ENCODE measurements at regions not wholly inside any gene's neighbourhood (a gene's known extent, or its start where the extent isn't known, plus 50 kb on each side); places are given as distances from the start of the nearest gene placed in this dataset.

GRCh38 chr2:172259827-172260226 lies 157.1 kb upstream of the DLX2 start:
- intact Hi-C loops (cut with micrococcal nuclease; ENCODE audit: unreplicated experiment) = no loop called here
- no peaks in the 10 kb centered on the region for H3K9me3 ChIP-seq (ENCODE audit: low read length)
- no peaks in the 10 kb centered on the region for H3K79me2 ChIP-seq (ENCODE audit: insufficient read depth, low read depth, low read length)
- H3K4me2 ChIP-seq (ENCODE audit: low read length) = no peak overlapping the region
- CTCF ChIA-PET (ENCODE audit: unreplicated experiment) = no interaction called here
- H4K20me1 ChIP-seq (ENCODE audit: insufficient read depth, low read length) = no peaks in the 10 kb centered on the region
- H3K9me2 ChIP-seq (ENCODE audit: insufficient read depth, low read length) = no peaks in the 10 kb centered on the region
- H3K27ac ChIP-seq (ENCODE audit: low read depth, low read length, poor library complexity, severe bottlenecking) = no peak overlapping the region
- POLR2A ChIA-PET = interaction anchor here (0.7 kb wide), 1 partner anchor 85 kb away, joined by 3 read pairs; no protein-coding TSS in a partner anchor
- DNase-seq (ENCODE audit: low spot score) = no peak
- no peak for TF ChIP-seq CTCF (conservative IDR thresholded peaks at IDR 0.05; ENCODE audit: low read length)
- no peak for TF ChIP-seq EZH2phosphoT487 (IDR thresholded peaks at IDR 0.05; ENCODE audit: borderline replicate concordance, low read depth, low read length)
- no TSS peak for BruUV-seq (replicated peaks)
- H3K36me3 ChIP-seq (ENCODE audit: insufficient read depth, low read length) = no peaks in the 10 kb centered on the region
- no peak overlapping the region for H2AFZ ChIP-seq (ENCODE audit: low read length)
- H3K4me3 ChIP-seq (ENCODE audit: low read depth, low read length, poor library complexity, severe bottlenecking) = no peak overlapping the region
- no peaks in the 10 kb centered on the region for H3K4me1 ChIP-seq (ENCODE audit: insufficient read depth, low read length, poor library complexity, severe bottlenecking)

- Histone ChIP-seq H3K36me3 (ENCODE audit: insufficient read depth, low read length) (no peaks in the 10 kb centered on the region), H3K9me3 (ENCODE audit: low read length) (no peaks in the 10 kb centered on the region), H3K27ac (ENCODE audit: low read depth, low read length, poor library complexity, severe bottlenecking) (no peak overlapping the region), H4K20me1 (ENCODE audit: insufficient read depth, low read length) (no peaks in the 10 kb centered on the region), H3K4me1 (ENCODE audit: insufficient read depth, low read length, poor library complexity, severe bottlenecking) (no peaks in the 10 kb centered on the region), H3K4me2 (ENCODE audit: low read length) (no peak overlapping the region), H3K9me2 (ENCODE audit: insufficient read depth, low read length) (no peaks in the 10 kb centered on the region), H2AFZ (ENCODE audit: low read length) (no peak overlapping the region), H3K79me2 (ENCODE audit: insufficient read depth, low read depth, low read length) (no peaks in the 10 kb centered on the region), H3K4me3 (ENCODE audit: low read depth, low read length, poor library complexity, severe bottlenecking) (no peak overlapping the region)
- no peak for TF ChIP-seq CTCF (conservative IDR thresholded peaks at IDR 0.05; ENCODE audit: low read length)
- no peak for TF ChIP-seq EZH2phosphoT487 (IDR thresholded peaks at IDR 0.05; ENCODE audit: borderline replicate concordance, low read depth, low read length)
- CTCF ChIA-PET (ENCODE audit: unreplicated experiment) = no interaction called here
- POLR2A ChIA-PET = interaction anchor here (0.5 kb wide), 1 partner anchor 294 kb away, joined by 3 read pairs; no protein-coding TSS in a partner anchor
- BruUV-seq (replicated peaks) = no TSS peak
- intact Hi-C loops (cut with micrococcal nuclease; ENCODE audit: unreplicated experiment) = no loop called here
- no peak for DNase-seq (ENCODE audit: low spot score)
Measured at GRCh38 chr2:172260336-172260735, 157.6 kb upstream of the DLX2 start.

GRCh38 chr2:172261292-172261691 lies 158.6 kb upstream of the DLX2 start:
- TF ChIP-seq EZH2phosphoT487 (IDR thresholded peaks at IDR 0.05; ENCODE audit: borderline replicate concordance, low read depth, low read length) = no peak
- no peak for TF ChIP-seq CTCF (conservative IDR thresholded peaks at IDR 0.05; ENCODE audit: low read length)
- ChIA-PET CTCF (ENCODE audit: unreplicated experiment) (no interaction called here), POLR2A (no interaction called here)
- H3K27ac ChIP-seq (ENCODE audit: low read depth, low read length, poor library complexity, severe bottlenecking) = no peak overlapping the region
- intact Hi-C loops (cut with micrococcal nuclease; ENCODE audit: unreplicated experiment) = no loop called here
- no peak overlapping the region for H3K4me2 ChIP-seq (ENCODE audit: low read length)
- no TSS peak for BruUV-seq (replicated peaks)
- H3K9me2 ChIP-seq (ENCODE audit: insufficient read depth, low read length) = no peaks in the 10 kb centered on the region
- no peak overlapping the region for H3K4me3 ChIP-seq (ENCODE audit: low read depth, low read length, poor library complexity, severe bottlenecking)
- DNase-seq (ENCODE audit: low spot score) = no peak
- H3K79me2 ChIP-seq (ENCODE audit: insufficient read depth, low read depth, low read length) = no peaks in the 10 kb centered on the region
- no peaks in the 10 kb centered on the region for H4K20me1 ChIP-seq (ENCODE audit: insufficient read depth, low read length)
- no peak overlapping the region for H2AFZ ChIP-seq (ENCODE audit: low read length)
- H3K9me3 ChIP-seq (ENCODE audit: low read length) = no peaks in the 10 kb centered on the region
- no peaks in the 10 kb centered on the region for H3K36me3 ChIP-seq (ENCODE audit: insufficient read depth, low read length)
- no peaks in the 10 kb centered on the region for H3K4me1 ChIP-seq (ENCODE audit: insufficient read depth, low read length, poor library complexity, severe bottlenecking)
